Chondrocyte (in vitro differentiated cells): ENCODE measurements at regions not wholly inside any gene's neighbourhood (a gene's known extent, or its start where the extent isn't known, plus 50 kb on each side); places are given as distances from the start of the nearest gene placed in this dataset.

ENCODE experiments used
- DNase-seq: peaks from one replicate; pipeline ENCODE4 v3.0.0; 2021; ENCODE audit warnings: mixed read lengths, low spot score
- H3K27ac Mint-ChIP-seq: one replicate; pipeline ENCODE4 v1.8.0; 2021; ENCODE audit warnings: mild to moderate bottlenecking, moderate library complexity, mixed read lengths; ENCODE audit not compliant: unreplicated experiment
- H3K27me3 Mint-ChIP-seq: 2 replicates; pipeline ENCODE4 v1.8.0; 2021; ENCODE audit warnings: low read depth, mixed read lengths
- H3K36me3 Mint-ChIP-seq: 2 replicates; pipeline ENCODE4 v1.8.0; 2021; ENCODE audit warnings: low read depth, mixed read lengths
- H3K4me1 Mint-ChIP-seq: 2 replicates; pipeline ENCODE4 v1.8.0; 2021; ENCODE audit warnings: low read depth, mild to moderate bottlenecking, mixed read lengths
- H3K4me3 Mint-ChIP-seq: one replicate; pipeline ENCODE4 v1.8.0; 2021; ENCODE audit warnings: mild to moderate bottlenecking, moderate library complexity, mixed read lengths; ENCODE audit not compliant: unreplicated experiment
- H3K9me3 Mint-ChIP-seq: 2 replicates; pipeline ENCODE4 v1.8.0; 2021; ENCODE audit warnings: low read depth, mixed read lengths
- TF ChIP-seq, protein P1 (sequence below): fragments of 200-600 bp; sonication (generic); IDR thresholded peaks from 2 replicates; pipeline ENCODE4 v1.5.0; 2021; ENCODE audit warnings: antibody characterized with exemption, mild to moderate bottlenecking, moderate library complexity

GRCh38 chr18:78658531-78658930 lies 321.1 kb upstream of the SALL3 start:
- no peaks in the 10 kb centered on the region for H3K27me3 Mint-ChIP-seq
- TF ChIP-seq, protein P1, sequence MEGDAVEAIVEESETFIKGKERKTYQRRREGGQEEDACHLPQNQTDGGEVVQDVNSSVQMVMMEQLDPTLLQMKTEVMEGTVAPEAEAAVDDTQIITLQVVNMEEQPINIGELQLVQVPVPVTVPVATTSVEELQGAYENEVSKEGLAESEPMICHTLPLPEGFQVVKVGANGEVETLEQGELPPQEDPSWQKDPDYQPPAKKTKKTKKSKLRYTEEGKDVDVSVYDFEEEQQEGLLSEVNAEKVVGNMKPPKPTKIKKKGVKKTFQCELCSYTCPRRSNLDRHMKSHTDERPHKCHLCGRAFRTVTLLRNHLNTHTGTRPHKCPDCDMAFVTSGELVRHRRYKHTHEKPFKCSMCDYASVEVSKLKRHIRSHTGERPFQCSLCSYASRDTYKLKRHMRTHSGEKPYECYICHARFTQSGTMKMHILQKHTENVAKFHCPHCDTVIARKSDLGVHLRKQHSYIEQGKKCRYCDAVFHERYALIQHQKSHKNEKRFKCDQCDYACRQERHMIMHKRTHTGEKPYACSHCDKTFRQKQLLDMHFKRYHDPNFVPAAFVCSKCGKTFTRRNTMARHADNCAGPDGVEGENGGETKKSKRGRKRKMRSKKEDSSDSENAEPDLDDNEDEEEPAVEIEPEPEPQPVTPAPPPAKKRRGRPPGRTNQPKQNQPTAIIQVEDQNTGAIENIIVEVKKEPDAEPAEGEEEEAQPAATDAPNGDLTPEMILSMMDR, result no peak
- H3K36me3 Mint-ChIP-seq, result no peaks in the 10 kb centered on the region
- no peaks in the 10 kb centered on the region for H3K4me1 Mint-ChIP-seq
- no peak overlapping the region for H3K27ac Mint-ChIP-seq
- H3K9me3 Mint-ChIP-seq, result peaks cover 16% of the 10 kb centered on the region
- DNase-seq, result no peak
- no peak overlapping the region for H3K4me3 Mint-ChIP-seq

- no peaks in the 10 kb centered on the region for H3K36me3 Mint-ChIP-seq
- TF ChIP-seq, protein P1, result no peak
- H3K9me3 Mint-ChIP-seq, result peaks cover 16% of the 10 kb centered on the region
- H3K27me3 Mint-ChIP-seq, result no peaks in the 10 kb centered on the region
- H3K4me1 Mint-ChIP-seq, result no peaks in the 10 kb centered on the region
- no peak overlapping the region for H3K4me3 Mint-ChIP-seq
- H3K27ac Mint-ChIP-seq, result no peak overlapping the region
- DNase-seq, result peak; percentile 46
Observed at GRCh38 chr18:78659057-78659456, 320.6 kb upstream of the SALL3 start.

- H3K27me3 Mint-ChIP-seq, result no peaks in the 10 kb centered on the region
- H3K4me1 Mint-ChIP-seq, result no peaks in the 10 kb centered on the region
- DNase-seq, result peak; percentile 85
- no peak overlapping the region for H3K27ac Mint-ChIP-seq
- no peak overlapping the region for H3K4me3 Mint-ChIP-seq
- H3K9me3 Mint-ChIP-seq, result peaks cover 16% of the 10 kb centered on the region
- TF ChIP-seq, protein P1, result peak; percentile 22
- no peaks in the 10 kb centered on the region for H3K36me3 Mint-ChIP-seq
Observed at GRCh38 chr18:78659748-78660147, 319.9 kb upstream of the SALL3 start.

DNA sequence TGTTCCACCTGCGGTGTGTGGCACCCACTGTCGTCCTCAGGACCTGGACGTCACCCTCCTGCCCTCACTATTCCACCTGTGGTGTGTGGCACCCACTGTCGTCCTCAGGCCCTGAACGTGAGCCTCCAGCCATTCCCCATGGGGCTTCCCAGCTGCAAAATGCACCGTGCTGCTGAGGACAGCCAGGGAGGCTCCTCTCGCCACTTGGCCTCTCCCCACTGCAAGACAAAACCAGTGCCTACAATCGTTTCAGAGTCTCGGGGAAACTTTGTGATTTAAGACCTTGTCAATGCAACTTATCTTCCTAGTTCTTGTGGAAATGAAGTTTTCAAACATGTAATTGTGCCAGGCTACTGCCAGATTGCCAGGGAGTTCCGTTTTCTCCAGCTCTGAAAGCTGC lies 319.3 kb upstream of the SALL3 start:
- H3K4me3 Mint-ChIP-seq, result no peak overlapping the region
- H3K9me3 Mint-ChIP-seq, result peaks cover 16% of the 10 kb centered on the region
- H3K36me3 Mint-ChIP-seq, result no peaks in the 10 kb centered on the region
- H3K27me3 Mint-ChIP-seq, result no peaks in the 10 kb centered on the region
- DNase-seq, result no peak
- no peaks in the 10 kb centered on the region for H3K4me1 Mint-ChIP-seq
- TF ChIP-seq, protein P1, result no peak
- H3K27ac Mint-ChIP-seq, result no peak overlapping the region

DNA sequence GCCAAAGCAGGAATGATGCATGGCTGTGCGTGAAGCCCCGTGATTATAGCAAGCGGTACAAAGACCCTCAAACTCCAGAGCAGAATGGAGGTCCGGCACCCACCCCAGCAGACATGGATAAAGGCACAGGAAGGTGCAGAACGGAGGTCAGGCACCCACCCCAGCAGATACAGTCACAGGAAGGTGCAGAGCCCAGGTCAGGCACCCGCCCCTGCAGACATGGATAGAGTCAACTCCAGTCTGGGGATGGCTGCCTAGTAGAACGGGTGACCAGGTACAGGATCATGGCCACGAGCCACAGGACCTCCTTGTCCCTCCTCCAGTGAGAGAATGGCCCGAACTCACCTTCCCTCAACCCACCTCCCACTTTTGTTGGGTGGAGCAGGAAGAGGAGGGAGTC lies 318.3 kb upstream of the SALL3 start:
- H3K9me3 Mint-ChIP-seq, result peaks cover 16% of the 10 kb centered on the region
- no peaks in the 10 kb centered on the region for H3K4me1 Mint-ChIP-seq
- DNase-seq, result peak; percentile 80
- TF ChIP-seq, protein P1, result no peak
- no peak overlapping the region for H3K4me3 Mint-ChIP-seq
- H3K27ac Mint-ChIP-seq, result no peak overlapping the region
- H3K27me3 Mint-ChIP-seq, result no peaks in the 10 kb centered on the region
- H3K36me3 Mint-ChIP-seq, result no peaks in the 10 kb centered on the region
